Right ventricle myocardium superior (tissue), 1 donor: ENCODE measurements at regions not wholly inside any gene's neighbourhood (a gene's known extent, or its start where the extent isn't known, plus 50 kb on each side); places are given as distances from the start of the nearest gene placed in this dataset.

Experiments
- ATAC-seq: fragments of 200-7000 bp; cut with Tn5 transposase; one replicate; pipeline ENCODE4 v1.9.1; 2020; ENCODE audit warnings: mild to moderate bottlenecking; ENCODE audit not compliant: poor library complexity
- DNase-seq: peaks from one replicate; pipeline ENCODE4 v3.0.0-alpha.2; 2020
- intact Hi-C: fragments of 100-400 bp; cut with DNase I; formaldehyde crosslinking; loops from one replicate; pipeline ENCODE4 v1.11.2; 2022
- donor health status: DM: no; HTN: yes; CAD: no; lungs with severe emphysema.

- intact Hi-C loops: no loop called here
- no peak for DNase-seq
- no peak for ATAC-seq
These were observed 181.0 kb upstream of the CD180 start for GRCh38 chr5:67377631-67378030.

DNA sequence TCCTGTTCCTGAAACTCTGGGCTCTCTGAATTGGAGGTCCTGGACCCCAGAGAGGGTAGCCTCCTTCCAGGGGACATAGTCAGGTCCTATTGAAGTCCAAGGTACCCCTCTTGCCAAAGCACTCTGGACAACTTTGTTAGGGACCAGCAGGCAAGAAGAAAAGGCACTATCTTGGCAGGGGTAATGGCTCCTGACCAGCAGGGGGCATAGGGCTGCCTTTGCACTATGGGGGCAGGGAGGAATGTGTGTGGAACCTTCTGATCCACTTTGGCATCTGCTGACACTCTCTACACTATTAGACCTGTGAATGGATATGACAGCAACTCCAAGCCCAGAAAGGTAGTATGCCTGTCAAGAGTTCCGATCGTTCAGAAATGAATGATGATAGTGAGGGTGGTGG lies 179.0 kb upstream of the CD180 start:
- intact Hi-C loops: no loop called here
- ATAC-seq (no peak), DNase-seq (no peak)

DNA sequence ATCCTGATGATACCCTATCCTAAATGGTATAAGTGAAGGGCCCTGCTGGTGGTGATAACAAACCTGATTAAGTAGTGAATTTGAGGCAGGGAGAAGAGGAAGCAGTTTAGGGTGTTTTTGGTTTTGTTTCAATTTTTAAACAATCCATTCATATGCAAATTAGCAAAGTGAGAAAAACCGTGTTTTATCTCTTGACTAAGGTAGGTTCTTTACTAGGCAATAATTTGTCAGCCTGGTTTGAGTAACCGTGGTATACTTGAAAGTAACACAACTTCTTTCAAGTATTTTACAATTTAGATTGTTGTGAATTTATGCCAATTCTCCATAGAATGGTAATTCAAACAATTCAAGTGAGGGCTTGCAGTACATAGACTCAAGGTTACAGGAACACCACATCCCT lies 177.8 kb upstream of the CD180 start:
- intact Hi-C loops: no loop called here
- ATAC-seq (no peak), DNase-seq (no peak)

GRCh38 chr5:67373518-67373917 lies 176.9 kb upstream of the CD180 start:
- DNase-seq (no peak), ATAC-seq (no peak)
- intact Hi-C loops: no loop called here

DNA sequence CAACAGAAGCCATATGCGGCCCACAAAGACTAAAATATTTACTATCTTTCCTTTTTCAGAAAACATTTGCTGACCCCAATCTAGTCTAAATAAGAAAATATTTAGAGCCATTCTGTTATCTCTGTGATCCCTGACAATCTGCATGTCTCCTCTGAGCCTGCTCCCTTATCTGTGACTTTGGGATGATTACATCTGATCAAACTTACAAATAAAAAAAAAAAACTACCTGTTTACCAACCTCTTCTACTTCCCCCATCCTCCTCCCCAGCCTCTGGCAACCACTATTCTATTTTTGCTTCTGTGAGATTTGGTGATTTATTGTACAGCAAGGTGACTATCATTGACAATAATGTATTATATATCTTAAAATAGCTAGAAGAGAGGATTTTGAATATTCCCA lies 176.3 kb upstream of the CD180 start:
- intact Hi-C loops: no loop called here

DNA sequence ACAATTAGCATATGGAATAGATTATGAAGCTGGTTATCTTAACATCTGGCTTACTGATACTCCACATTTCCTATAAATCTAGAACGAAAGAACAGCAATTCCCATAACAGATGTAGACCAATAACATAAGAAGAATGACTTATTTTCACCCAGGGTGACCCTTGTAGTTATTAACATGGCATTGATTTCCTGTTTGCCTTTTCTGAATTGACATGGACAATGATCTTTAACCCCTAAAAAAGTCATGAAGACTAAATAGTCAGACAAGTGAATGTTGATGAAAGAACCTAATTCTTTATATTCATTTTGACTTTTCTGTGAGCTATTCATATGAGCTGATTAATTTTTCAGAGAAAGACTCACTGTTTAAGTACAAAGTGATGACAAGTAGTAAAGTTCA lies 175.3 kb upstream of the CD180 start:
- intact Hi-C loops: no loop called here
- DNase-seq (no peak), ATAC-seq (no peak)

More for the DNA sequence above, 176.3 kb upstream of the CD180 start:
- no peak for ATAC-seq
- DNase-seq: no peak

DNA sequence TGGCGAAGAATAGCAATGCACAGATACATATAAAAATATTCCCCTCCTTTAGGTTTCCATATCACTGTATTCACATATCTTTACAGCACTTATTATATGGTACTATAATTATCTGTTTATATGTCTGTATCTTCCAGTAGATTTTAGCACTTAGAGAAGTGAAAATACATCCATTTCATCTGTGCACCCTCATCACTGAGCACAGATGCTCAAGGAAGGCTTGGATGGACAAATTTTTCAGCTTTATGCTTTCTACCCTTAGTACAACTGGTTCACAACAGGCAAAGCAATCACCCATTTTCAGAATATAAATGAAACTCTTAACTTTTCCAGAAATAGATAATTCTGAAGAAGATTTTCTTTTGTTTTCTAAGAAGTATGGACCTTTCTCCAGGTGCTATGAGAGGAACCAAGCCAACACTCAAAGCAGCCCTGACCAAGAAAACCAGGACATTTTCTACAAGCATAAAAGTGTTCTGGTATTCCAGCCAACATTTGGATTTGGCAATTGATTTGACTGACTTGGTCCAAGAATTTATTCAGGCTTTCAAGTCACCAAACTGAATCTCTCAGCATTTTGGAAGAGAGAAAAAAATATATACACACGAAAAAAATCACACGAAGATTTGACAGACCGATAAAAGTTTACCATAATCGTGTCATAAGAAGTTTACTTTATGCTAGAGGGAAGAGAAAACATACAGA lies 170.2 kb upstream of the CD180 start:
- intact Hi-C loops: no loop called here
- ATAC-seq (no peak), DNase-seq (no peak)

- intact Hi-C loops: no loop called here
- DNase-seq (no peak), ATAC-seq (no peak)
These were observed 169.7 kb upstream of the CD180 start for GRCh38 chr5:67366276-67366675.

- ATAC-seq (no peak), DNase-seq (no peak)
- intact Hi-C loops: no loop called here
These were observed 167.9 kb upstream of the CD180 start for GRCh38 chr5:67364381-67364970.

DNA sequence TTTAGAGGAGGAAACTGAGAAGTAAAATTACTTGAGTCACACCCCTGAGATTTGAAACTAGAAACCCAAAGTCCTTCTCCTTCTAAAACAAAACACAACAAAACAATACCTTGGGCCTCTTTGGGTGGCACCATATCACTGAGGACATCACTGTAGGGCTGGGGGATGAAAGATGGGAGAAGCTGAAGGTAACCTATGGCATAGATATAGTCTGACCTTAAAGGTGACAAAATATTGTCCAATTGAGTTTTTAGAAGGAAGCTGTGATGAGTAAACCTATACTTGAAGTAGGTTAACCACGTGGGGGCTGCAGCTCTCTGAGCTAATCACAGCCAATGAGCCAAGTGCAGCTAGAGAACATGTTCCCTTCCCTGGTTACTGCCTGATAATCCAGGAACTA lies 167.4 kb upstream of the CD180 start:
- ATAC-seq (no peak), DNase-seq (no peak)
- intact Hi-C loops: no loop called here

DNA sequence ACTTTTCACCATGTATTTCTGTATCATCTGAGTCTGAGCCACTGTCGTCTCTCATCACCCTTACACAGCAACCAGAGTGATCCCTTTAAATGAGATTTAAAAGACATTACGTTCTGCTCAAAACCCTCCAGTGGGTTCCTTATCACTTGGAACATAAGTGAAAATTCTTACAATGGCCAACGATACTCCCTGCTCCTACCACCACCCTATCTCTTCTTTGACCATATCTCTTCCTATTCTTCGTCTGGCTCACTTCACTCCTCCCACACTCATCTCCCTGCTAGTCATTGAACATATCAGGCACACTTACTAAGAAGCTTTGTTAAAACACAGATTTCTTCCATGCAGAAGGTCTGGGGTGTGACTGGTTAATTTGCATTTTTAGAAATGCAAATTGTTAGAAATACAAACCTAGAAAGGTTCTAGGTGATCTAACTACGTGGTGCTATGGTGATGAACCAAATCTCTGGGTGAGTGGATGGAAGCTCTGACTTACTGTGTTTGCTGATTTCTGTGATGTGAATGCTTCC lies 166.6 kb upstream of the CD180 start:
- no peak for ATAC-seq
- DNase-seq: no peak
- intact Hi-C loops: no loop called here

GRCh38 chr5:67361932-67362729 lies 165.5 kb upstream of the CD180 start:
- ATAC-seq: no peak
- DNase-seq: no peak
- intact Hi-C loops: no loop called here

- no peak for ATAC-seq
- intact Hi-C loops: no loop called here
- no peak for DNase-seq
These were observed 163.4 kb upstream of the CD180 start for GRCh38 chr5:67360047-67360446.

- intact Hi-C loops: no loop called here
- ATAC-seq (no peak), DNase-seq (no peak)
These were observed 161.6 kb upstream of the CD180 start for GRCh38 chr5:67358186-67358585.

DNA sequence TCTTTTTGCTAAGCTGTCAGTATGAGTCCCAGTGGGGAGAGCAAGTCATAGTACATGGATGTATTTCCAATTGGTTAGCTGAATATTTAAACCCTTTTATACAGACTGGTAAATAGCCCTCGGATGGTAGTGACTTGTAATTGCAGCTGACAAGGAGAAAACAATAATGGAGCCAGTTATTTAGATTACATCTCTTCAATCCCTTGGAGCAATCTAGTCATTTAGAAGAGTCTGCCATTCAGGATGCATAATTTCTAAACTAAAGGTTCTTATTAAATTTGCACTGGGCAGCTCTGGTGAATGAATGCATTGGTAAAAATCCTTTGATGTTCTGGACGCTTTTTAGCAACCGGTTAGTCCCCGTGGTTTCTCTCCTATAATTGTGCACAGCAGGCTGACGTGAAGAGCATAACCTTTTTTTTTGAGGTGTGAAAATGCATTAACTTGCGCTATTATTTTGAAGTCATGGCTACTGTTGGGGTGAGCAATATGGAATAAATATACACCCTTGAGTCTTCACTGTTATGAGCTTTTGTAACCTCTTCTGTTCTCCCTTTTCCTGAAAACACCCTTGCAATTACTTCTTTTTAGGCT lies 158.6 kb upstream of the CD180 start:
- no peak for ATAC-seq
- no peak for DNase-seq
- intact Hi-C loops: no loop called here

DNA sequence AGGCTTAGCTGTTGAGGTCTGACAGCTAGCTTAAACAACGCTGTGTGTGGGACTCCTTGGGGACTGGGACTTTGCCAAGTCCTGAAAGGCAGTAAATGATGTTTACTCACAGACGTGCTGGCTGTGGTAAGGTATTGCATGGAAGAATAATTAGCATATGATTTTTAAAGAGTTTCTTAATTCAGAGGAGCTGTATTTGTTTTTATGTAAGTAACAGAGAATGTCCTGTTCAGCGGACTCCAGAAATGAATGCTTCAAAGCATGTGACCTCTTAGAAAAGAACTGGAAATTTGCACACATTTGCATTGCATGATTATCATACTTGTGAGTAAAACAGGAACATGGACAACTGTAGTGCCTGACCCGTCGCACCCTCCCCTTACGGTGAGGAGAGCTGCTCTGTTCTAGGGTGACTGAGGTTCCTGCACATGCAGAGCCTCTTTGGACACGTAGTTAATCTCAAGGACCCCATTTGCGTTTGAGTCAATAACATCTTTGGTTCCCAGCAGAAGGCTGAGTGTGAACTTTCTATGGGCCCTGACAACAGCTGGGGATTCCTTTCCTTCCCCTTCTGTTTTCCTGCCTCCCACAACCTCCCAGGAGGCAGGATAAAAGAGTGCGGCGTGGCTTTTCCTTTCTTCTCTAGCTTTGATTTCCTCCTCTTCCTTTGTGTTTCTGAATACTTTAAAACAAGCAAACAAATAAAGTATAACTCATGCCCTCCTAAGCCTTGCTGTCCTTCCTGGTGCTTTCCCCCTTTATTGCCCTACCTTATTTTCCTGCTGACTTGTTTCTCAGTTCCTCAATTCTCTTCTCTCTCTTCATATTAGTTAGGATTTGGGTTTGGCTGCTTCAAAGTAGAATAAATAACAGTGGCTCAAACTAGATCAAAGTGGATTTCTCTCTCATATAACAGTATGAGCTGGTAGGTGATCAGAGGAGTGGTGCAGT lies 157.2 kb upstream of the CD180 start:
- intact Hi-C loops: no loop called here
- DNase-seq (no peak), ATAC-seq (peak; percentile 44)

- ATAC-seq: peak; percentile 36
- intact Hi-C loops: no loop called here
- no peak for DNase-seq
These were observed 154.1 kb upstream of the CD180 start for GRCh38 chr5:67350618-67351201.

GRCh38 chr5:67350185-67350584 lies 153.6 kb upstream of the CD180 start:
- ATAC-seq: peak; percentile 43
- intact Hi-C loops: no loop called here
- no peak for DNase-seq
